ENCODE measurements at regions not wholly inside any gene's neighbourhood (a gene's known extent, or its start where the extent isn't known, plus 50 kb on each side); places are given as distances from the start of the nearest gene placed in this dataset.

- Histone ChIP-seq H4K20me1 (ENCODE audit: insufficient read depth) (no peaks in the 10 kb centered on the region), H3K36me3 (ENCODE audit: control insufficient read depth in 1 of 2, insufficient read depth in 2 of 2, low read length in 2 of 2) (no peaks in the 10 kb centered on the region), H3K4me1 (ENCODE audit: control insufficient read depth in 1 of 2, insufficient read depth in 2 of 2, low read length in 2 of 2) (peaks cover 11 to 23% of the 10 kb centered on the region in 2 experiments; a peak in 3 of 4 replicates), H2AFZ (ENCODE audit: low read depth, low read length, poor library complexity, severe bottlenecking) (peak overlapping the region; percentile 46), H3K4me2 (ENCODE audit: low read length) (no peak overlapping the region), H3K27me3 (ENCODE audit: insufficient read depth, low read length) (no peaks in the 10 kb centered on the region), H3K4me3 (replicated peaks in 1 of 2; ENCODE audit: low read depth in 1 of 2, low read length in 2 of 2) (no peak overlapping the region), H3K9me3 (ENCODE audit: control insufficient read depth in 1 of 2, insufficient read depth in 1 of 2, low read depth in 1 of 2, low read length in 2 of 2) (no peaks in the 10 kb centered on the region), H3K27ac (ENCODE audit: low read depth, low read length) (no peak overlapping the region), H3K9me2 (ENCODE audit: insufficient read depth) (no peaks in the 10 kb centered on the region), H3K79me2 (ENCODE audit: insufficient read depth, low read length) (no peaks in the 10 kb centered on the region), H3K9ac (ENCODE audit: low read length) (no peak overlapping the region)
- CTCF ChIA-PET, result no interaction called here
- TF ChIP-seq POLR2A (IDR thresholded peaks at IDR 0.05; ENCODE audit: borderline replicate concordance, extremely low read depth, insufficient read depth, insufficient read length) (no peak), ELF1 (IDR thresholded peaks at IDR 0.05; ENCODE audit: borderline replicate concordance, low read depth) (no peak), CEBPB (IDR thresholded peaks at IDR 0.05; ENCODE audit: low read depth) (no peak), ZBTB33 (IDR thresholded peaks at IDR 0.05; ENCODE audit: extremely low read depth, insufficient replicate concordance, low read length) (no peak), REST (IDR thresholded peaks at IDR 0.05; ENCODE audit: low read depth) (no peak), CBX3 (IDR thresholded peaks at IDR 0.05; ENCODE audit: low read depth) (no peak), TCF7L2 (IDR thresholded peaks at IDR 0.05; ENCODE audit: borderline replicate concordance, extremely low read depth, insufficient read depth, insufficient read length) (no peak), MAX (IDR thresholded peaks at IDR 0.05) (no peak), CTCF (IDR thresholded peaks at IDR 0.05 in 2 of 3, conservative IDR thresholded peaks at IDR 0.05 in 1 of 3; ENCODE audit: borderline replicate concordance in 1 of 3, insufficient read depth in 1 of 3, low read depth in 2 of 3, low read length in 2 of 3) (no peak), FOSL1 (IDR thresholded peaks at IDR 0.05; ENCODE audit: low read depth) (no peak), ZFX (IDR thresholded peaks at IDR 0.05) (no peak), ATF3 (IDR thresholded peaks at IDR 0.05) (no peak), EZH2phosphoT487 (IDR thresholded peaks at IDR 0.05; ENCODE audit: borderline replicate concordance) (no peak), JUND (IDR thresholded peaks at IDR 0.05) (no peak), SRF (IDR thresholded peaks at IDR 0.05; ENCODE audit: low read depth) (no peak), SIN3A (IDR thresholded peaks at IDR 0.05; ENCODE audit: low read depth) (no peak), YY1 (IDR thresholded peaks at IDR 0.05; ENCODE audit: extremely low read depth, insufficient replicate concordance, low read depth, low read length) (no peak)
- POLR2A ChIA-PET, result no interaction called here
- no peak for DNase-seq (ENCODE audit: low read depth, low spot score)
- intact Hi-C loops (cut with micrococcal nuclease), result no loop called here
- ATAC-seq, result no peak
- no TSS peak for BruUV-seq (replicated peaks)
- RAD21 ChIA-PET (ENCODE audit: low non-redundant PET in 1 of 2, low total read pairs in 2 of 2, uncharacterized antibody in 2 of 2, unreplicated experiment in 2 of 2), result no interaction called here
Observed at GRCh38 chr3:193852901-193853300, 259.9 kb downstream of the OPA1 start.
